ENCODE measurements at regions not wholly inside any gene's neighbourhood (a gene's known extent, or its start where the extent isn't known, plus 50 kb on each side); places are given as distances from the start of the nearest gene placed in this dataset.

DNA sequence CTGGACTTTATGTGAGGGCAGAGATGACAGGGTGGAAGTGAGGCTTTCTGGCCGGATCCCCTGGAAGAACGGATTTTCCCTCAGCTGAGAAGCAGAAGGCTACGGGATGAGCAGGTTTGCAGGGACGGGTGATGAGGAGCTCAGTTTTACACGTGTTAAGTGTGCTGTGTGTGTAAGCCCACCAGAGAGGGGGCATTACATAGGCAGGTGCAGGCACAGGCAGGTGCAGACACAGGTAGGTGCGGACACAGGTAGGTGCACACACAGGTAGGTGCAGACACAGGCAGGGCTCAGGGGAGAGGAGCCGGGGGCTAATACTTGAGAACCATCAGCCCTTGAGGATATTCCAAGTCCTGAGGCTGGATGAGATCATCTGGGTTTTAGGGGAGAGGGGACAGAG is 107.7 kb downstream of the COPS8 start:
- ATAC-seq = no peak
- DNase-seq (ENCODE audit: low spot score) = no peak
- intact Hi-C loops (cut with DNase I) = no loop called here

DNA sequence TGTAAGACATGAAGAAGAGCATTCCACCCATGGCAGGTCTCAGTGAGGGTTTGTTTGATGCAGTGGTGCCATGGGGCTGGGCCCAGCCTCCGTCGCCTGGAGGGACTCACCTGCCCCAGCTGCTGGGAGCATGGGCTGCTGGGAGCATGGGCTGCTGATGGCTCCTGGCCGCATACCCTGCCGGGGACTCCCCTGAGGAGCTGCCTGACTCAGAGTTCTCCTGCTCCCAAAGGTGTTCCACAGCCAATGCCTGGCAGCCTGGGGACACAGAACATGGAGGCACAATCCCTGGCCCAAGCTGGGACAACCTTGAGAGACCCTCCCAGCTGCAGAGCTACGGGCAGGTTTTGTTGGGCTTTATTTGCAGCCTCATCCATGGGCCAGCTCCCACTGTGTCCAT is 108.4 kb downstream of the COPS8 start:
- intact Hi-C loops (cut with DNase I) = no loop called here
- DNase-seq (ENCODE audit: low spot score) = no peak
- ATAC-seq = no peak

DNA sequence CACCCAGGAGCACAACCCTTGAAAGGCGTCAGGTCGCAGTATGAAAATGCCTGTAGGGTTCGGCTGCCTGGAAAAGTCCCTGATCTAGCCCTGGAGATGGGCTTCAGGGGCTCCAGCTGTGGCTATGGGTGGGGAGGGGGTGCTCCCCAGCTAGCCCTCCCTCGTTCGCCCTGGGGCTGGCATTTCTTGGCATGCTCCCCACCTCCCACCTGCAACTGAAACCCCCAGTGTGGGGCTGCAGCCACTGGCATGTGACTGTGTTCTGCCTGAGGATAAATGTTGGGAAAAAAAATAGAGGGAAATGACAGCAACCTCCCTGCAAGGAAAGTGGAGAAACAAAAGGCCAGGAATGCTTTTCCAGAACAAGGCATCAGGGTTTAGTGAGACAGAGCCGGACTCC is 109.2 kb downstream of the COPS8 start:
- intact Hi-C loops (cut with DNase I) = no loop called here
- no peak for ATAC-seq
- DNase-seq (ENCODE audit: low spot score) = no peak

DNA sequence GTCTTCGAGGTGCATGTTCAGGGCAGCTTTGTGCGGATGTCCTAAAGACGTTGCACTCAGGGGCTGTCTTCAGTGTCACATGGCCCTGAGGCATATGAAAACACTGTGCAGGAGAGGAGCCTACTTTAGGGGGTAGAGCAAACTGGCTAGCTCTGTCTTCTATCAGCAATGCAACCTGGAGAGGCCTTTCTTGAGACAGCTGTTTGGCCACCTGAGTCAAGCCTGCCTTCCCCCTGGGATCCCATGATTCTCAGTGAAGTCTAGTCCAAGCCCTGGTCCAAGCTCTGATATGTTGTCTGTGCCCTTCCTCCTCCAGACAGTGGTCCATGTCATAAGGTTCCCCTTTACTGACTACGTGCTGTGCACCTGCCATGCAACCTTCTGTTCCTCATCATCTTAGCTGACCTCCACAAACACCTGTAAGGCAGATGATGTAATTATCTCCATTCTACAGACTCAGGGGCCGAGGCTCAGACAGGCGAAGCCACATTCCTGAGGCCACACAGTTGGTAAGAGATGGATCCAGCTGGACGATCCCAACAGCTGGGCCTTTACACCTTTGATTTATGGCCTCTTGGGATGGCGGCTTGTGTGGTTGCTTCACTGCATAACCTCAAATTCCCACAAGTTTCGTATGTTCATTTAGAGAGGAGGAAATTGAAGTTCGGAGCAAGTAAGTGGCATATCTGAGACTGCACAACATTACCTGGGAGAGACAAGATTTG is 109.9 kb downstream of the COPS8 start:
- ATAC-seq = no peak
- no peak for DNase-seq (ENCODE audit: low spot score)
- intact Hi-C loops (cut with DNase I) = no loop called here

DNA sequence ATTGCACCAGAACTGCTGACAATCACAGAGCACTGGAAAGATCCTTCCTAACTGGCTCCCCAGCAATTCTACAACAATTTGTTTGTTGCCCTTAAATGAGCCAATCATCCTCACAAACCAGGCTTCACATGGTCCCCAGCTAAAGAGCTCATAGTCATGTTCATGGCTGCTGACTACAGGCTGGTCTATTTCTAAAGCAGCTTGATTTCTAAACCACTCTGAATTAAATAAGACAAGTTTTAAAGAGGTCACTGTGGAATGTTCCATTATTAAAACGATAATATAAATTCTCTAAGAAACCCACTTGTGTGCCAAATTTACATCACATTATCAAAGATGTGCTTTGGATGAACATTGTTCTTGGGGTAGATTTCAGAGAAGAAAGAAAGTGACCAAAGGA is 110.7 kb downstream of the COPS8 start:
- DNase-seq (ENCODE audit: low spot score) (no peak), ATAC-seq (no peak)
- intact Hi-C loops (cut with DNase I) = no loop called here

DNA sequence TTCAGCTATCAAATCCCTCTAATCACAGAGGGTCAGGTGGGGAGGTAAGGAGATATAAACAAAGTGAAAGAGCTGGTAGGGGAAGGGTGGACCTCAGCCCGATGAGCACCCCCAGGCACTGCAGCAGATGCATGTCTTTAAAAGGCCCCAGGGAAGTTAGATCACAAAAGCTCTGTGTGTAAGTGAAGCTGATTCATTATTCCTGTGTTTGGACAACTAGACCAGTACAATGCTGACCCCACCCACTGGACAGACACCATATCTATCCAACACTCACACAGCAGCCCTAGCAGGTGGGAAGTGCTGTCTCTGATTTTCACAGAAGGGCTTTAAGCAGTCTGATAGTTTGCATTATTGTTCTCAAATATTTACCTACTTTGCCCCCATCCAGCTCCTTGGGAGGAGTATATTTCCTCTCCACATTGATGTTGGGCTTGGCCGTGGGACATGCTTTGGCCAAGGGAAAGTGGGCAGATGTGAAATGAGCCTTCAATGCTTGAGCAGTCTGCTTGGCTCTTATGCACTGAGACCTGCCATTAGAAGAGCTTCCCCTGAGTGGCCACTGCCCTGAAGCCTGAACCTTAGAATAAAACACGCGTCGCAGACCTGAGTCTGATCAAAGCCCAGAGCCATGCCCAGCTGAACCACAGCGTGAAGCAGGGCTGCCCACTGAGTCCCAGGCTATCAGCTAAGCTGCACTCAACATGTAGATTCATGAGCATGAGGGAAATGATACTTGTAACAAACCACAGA is 111.4 kb downstream of the COPS8 start:
- intact Hi-C loops (cut with DNase I) = no loop called here
- ATAC-seq = no peak
- DNase-seq (ENCODE audit: low spot score) = no peak

DNA sequence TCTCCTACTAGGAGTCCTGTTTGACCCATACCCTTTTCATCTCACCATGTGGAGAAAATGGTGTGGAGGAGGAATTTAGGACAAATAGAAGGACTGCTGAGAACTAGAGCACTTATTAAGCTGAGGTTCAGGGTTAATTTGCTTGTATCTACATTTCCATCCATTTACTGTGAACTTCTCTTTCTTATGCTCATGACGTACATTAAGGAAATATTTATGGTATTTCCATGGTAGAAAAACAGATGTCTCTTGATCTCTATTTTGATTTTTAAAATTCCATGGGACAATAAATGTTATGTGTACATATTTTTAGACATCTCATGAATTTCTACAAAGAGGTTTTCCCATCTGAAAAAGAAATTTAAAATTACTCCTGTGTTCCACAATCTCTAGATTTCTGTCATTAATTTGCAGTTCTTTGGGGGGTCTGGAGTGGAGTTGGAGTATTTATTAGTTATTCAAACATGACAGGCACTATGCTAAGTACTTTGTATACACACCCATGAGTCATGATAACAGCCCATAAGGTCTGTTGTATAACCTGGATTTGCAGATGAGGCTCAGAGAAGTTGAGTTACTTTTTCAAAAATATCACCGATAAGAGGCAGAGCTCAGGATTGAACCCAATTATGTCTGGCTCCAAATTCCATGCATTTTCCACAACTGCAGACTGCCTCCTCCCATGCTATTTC is 112.6 kb downstream of the COPS8 start:
- DNase-seq (ENCODE audit: low spot score) (no peak), ATAC-seq (no peak)
- intact Hi-C loops (cut with DNase I) = no loop called here

DNA sequence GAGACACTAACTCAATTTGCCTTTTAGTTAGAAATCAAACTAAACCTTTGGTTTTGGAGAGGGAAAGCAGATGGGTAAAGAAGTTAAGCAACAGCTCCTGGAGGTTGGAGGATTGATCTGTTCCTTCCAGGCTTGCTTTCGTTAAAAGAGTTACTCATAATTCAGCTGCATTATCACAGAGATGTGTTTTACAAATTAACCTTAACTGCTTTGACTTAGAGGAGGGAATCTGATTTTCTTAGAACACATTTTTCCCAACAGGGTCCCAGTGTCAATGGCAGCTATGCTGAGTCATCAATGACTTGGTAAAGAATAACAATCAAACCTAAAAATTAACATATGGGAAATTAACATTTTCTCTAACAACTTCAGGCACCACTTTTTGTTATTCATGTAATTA is 113.4 kb downstream of the COPS8 start:
- intact Hi-C loops (cut with DNase I) = no loop called here
- no peak for DNase-seq (ENCODE audit: low spot score)

DNA sequence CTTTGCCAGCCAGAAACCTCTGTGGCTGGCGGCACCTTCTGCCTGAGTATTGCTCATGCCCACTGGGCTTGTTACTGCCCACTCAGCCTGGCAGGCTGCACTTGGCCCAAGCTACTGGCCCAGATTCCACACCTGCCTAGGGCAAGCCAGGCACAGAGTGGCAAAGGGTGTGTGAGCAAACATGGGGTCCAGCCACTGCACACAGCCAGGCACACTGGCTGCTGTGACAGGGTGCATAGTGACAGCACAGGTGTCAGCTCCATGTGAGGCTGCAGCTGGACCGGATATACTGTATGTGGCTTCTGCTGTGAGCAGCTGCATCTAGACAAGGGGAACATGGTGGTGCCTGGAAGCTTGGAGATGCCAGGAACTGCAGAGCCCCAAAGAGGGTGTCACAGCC is 113.9 kb downstream of the COPS8 start:
- DNase-seq (ENCODE audit: low spot score) (no peak), ATAC-seq (no peak)
- intact Hi-C loops (cut with DNase I) = no loop called here

More for the DNA sequence above, 113.4 kb downstream of the COPS8 start:
- no peak for ATAC-seq

DNA sequence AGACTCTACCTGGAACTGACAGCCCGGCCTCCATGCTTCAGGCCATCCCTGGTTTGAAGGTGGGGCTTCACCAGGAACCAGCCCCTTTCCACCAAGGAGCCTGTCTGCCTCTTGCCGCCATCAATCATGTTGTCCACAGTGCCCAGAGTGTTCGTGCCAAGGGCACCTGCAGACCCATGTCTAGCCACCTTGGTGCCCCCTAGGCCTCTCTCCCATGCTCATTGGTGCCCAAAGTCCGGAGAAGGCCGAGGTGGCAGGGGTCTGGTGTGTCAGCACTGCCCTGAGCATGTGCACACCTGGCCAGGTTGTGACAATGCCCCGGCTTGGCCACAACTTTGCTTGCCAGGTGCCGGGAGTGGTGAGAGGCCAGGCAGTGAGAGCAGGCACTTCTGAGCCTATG is 114.8 kb downstream of the COPS8 start:
- intact Hi-C loops (cut with DNase I) = no loop called here
- DNase-seq (ENCODE audit: low spot score) (no peak), ATAC-seq (no peak)

DNA sequence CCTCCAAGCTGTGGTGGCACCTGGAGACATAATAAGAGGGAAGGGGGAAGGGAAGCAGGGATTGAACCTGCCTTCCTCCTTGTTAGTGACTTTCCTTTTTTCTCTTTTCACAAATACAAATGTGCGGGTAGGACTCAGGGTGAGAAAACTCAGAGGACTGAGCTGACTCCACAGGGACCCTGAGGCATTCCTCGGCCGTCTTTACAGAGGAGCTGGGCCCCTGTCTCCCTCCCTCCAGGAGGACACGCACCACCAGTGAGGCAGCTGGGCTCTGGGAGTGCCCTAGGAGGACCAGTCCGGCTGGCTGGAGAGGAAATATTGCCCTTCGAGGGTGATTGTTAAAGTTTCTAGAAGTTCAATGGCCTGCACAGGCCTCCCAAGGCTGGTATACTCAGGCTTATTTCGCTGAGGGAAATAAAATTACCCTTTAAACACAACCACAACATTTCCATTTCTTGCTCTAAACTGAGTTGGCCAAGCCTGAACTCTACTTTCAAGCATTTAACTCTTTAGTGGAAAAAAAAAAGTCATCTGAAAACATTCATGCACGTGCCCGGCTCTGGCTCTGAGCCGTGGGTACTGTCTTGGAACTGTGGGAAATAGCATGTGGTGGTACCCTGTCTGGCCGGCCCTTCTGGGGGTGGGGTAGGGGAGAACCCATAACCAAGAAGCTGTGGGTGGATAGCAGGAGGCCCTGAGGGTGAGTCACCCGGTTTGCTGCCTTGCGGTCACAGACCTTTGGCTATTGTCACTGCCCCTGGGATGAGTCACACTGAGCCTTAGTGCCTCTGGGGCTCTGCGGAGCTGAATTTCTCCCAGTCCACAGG is 116.0 kb downstream of the COPS8 start:
- DNase-seq (ENCODE audit: low spot score) (no peak), ATAC-seq (peak; percentile 19)
- intact Hi-C loops (cut with DNase I) = no loop called here

DNA sequence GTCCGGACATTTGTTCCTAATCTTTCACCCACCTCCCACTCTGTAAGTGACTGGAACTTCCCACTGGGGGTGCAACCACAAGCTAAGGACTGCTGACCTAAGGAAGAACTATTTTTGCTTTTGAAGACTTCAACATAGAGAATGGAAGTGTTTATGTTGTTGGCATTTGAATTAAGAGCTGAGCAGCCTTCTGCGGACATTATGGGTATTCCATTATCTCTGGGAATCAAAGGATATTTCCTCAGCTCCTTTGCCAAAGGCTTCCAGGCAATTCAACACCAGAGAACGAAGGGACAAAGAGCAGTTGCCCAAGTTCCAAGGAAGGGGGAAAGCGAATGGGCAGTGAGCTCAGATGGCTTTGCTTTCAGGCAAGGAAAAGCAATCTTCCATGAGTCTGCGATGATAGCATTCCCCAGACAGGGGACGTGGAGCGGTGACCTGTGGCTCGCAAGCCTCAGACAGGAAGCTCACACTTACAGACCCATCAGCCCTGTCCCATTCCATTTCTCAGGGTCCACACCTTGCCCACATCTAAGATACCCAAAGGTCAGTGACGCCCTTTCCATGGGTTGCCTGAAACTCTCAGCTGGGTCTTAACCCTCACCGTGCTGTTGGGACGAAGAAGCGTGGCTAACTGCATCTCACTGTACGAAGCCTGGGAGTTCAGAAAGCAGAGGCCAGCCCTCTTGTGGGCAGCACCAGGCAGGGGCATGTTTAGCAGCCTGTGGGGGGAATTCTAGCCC is 116.8 kb downstream of the COPS8 start:
- no peak for ATAC-seq
- intact Hi-C loops (cut with DNase I) = no loop called here
- DNase-seq (ENCODE audit: low spot score) = no peak

DNA sequence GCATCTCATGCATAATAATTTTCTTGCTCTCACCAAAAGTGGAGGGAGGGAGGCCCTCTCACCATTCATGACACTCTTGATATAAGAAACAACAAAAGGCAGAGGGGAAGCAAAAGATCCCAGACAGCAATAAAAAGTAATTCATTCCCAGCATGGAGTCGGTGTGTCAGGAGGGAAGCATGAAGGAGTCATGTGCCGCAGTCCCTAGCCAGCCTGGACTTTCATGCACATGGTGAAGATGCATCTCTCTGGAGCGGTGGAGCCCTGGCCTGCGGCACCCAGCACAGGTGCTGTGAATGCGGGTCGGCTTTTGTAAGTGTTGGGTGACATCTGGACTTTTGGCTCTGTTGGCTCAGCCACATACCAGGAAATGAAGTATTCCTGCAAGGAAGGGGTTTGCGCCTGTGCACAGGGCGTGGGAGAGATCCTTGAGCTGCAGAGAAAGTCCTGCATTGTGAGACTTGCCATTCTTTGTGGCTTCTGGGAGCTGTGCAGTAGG is 119.4 kb downstream of the COPS8 start:
- DNase-seq (ENCODE audit: low spot score) (no peak), ATAC-seq (no peak)
- intact Hi-C loops (cut with DNase I) = no loop called here

DNA sequence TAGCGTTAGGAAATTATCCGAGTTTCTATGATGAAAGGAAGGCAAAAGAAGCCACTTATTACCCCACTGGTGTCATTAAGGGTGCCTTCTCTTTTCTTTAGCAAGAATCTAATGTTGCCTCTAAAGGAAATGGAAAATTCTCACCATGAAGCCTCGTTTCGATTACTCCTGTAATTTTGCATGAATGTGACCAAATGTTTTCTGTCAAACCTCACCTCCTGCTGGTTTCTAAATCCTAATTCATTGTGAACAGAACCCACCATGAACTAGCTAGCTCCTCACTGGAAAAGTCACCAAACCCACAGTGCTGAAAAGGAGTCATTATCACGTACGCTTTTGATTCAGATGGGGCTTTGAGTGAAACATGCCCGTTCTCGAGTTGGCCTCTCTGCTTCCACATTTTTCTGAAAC is 119.9 kb downstream of the COPS8 start:
- ATAC-seq = no peak
- intact Hi-C loops (cut with DNase I) = no loop called here
- no peak for DNase-seq (ENCODE audit: low spot score)

DNA sequence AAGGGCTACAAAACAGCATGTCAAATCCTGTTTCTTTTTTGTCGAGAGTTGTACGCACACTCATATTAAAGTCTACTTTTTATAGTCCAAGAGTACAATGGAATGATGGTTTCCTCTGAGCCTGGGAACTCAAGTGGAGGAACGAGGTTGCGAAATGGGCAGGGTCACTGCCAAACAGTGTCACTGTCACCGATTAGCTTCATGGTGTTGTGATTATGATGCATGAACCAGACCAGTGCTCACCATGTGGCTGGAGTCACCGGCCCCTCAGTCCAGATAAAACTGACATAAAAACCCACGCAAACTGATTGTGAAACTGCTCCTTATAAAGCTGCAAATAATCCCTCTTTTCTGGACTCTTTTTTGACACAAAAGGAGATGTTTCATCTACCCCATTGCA is 122.0 kb downstream of the COPS8 start:
- intact Hi-C loops (cut with DNase I) = no loop called here

DNA sequence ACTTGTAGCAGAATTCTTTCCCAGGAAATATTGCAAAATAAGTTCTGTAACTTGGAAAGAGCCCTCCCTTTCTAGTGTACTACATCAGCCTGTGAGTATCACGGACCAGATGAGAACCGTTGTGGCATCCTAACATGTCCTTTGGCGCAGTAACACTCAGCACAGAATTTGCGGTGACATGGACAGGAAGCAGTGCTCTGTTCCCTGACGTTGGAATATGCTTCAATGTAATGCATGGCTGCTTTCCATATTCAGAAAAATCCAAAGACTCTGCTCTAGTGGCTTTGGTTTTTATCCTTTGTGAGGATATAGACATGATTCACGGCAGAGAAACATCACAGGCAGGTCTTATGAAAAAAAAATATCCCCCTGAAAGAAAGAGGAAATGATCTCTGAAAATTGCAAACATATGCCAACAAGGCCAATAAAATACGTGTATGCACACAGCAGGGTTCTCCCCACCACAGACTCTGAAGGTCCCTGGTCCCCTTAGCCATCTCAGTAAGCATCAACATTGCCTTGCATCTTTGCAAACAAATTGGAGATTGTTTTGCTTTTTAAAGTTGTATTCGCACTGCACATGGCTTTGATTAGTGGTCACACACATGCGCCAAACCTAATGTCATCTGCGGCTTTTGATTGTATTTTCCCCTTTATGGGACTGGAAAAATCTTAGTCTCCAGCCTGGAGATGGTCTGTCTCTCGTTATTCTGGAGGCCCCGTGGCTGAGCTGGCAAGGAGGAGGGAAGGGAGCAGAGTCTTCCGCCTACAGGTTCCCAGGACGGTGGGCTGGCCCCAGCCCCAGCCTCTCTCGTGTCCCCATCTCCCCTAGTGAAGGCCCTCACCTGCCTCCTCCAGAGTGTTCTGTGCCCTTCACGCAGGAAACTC is 122.9 kb downstream of the COPS8 start:
- intact Hi-C loops (cut with DNase I) = no loop called here
- ATAC-seq (peak; percentile 63), DNase-seq (ENCODE audit: low spot score) (no peak)

More for the DNA sequence above, 122.0 kb downstream of the COPS8 start:
- DNase-seq (ENCODE audit: low spot score) (no peak), ATAC-seq (peak; percentile 60)

DNA sequence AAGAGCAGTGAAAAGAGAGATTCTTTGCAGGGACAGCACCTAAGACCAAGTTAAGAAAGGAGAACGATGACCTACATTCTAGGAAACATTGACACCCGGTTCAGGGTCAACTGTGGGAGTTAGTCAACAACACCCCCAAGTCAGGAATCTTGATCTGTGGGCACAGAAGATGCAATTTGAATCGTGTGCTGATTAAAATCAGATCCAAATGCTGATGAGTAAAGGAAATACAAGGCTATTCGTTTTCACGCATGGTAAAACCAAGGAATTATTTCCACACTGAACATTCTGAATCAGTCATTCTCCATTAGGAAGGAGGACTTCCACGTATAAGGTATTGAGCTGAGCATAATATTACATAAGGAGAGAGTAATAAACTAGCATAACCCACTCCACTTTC is 124.2 kb downstream of the COPS8 start:
- intact Hi-C loops (cut with DNase I) = no loop called here
- DNase-seq (ENCODE audit: low spot score) (no peak), ATAC-seq (no peak)

DNA sequence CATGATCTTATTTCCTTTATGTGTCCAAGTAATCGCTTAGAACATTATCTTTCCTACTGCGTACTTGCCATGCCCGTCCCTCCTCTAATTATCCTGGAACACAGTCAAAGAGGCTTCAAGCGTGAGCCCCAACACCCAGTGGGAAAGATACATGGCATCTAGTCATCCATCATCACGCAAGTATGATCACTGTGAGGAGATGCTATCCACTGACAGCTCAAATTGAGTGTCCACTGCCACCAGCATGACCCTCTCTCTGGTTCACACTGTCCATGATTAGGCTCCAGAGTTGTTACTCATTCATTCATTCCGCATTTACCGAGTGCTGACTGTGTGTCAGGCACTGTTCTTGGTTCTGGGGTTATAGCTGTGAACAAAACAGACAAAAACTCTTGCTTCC is 124.6 kb downstream of the COPS8 start:
- DNase-seq (ENCODE audit: low spot score) = no peak
- ATAC-seq = no peak
- intact Hi-C loops (cut with DNase I) = no loop called here

Data from sciatic nerve (tissue), 2 donors.